ENCODE measurements at regions not wholly inside any gene's neighbourhood (a gene's known extent, or its start where the extent isn't known, plus 50 kb on each side); places are given as distances from the start of the nearest gene placed in this dataset.

DNA sequence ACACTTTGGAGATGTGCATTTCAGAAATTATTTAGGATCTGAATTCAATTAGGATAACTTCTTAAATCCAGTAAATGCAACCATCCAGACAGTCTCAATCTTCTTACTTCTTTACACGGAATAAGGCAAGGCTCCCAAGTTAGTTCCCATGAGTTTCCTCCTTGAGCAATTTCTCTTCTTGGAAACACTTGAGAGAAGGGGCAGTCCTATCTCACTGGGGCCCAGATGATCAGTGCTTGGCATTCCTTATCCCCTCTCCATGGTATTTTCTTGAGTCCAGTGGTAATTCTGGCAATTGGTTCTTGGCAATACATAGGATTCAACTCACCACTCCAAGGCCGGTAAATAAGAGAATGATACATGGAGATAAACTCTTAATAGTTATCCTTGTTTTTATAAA is 87.1 kb upstream of the PTHLH start:
- Histone ChIP-seq H4K20me1 (ENCODE audit: insufficient read depth) (no peaks in the 10 kb centered on the region), H3K4me3 (ENCODE audit: low read depth in 2 of 2, low read length in 1 of 2) (no peak overlapping the region), H3K79me2 (ENCODE audit: insufficient read depth) (no peaks in the 10 kb centered on the region), H3K4me1 (ENCODE audit: control insufficient read depth in 1 of 2, insufficient read depth in 2 of 2, low read depth in 1 of 2, low read length in 1 of 2) (no peaks in the 10 kb centered on the region), H3F3A (replicated peaks; ENCODE audit: insufficient read depth) (no peaks in the 10 kb centered on the region), H3K27me3 (ENCODE audit: insufficient read depth) (no peaks in the 10 kb centered on the region), H3K36me3 (replicated peaks in 1 of 2; ENCODE audit: control insufficient read depth in 1 of 2, insufficient read depth in 2 of 2, low read length in 1 of 2) (no peaks in the 10 kb centered on the region), H3K27ac (ENCODE audit: low read depth in 2 of 2, low read length in 1 of 2) (peak overlapping the region in 1 of 2 experiments; percentile 16; a peak in 2 of 4 replicates), H3K9ac (no peak overlapping the region), H3K4me2 (no peak overlapping the region), H3K9me2 (no peaks in the 10 kb centered on the region), H2AFZ (ENCODE audit: low read depth) (no peak overlapping the region), H3K9me3 (no peaks in the 10 kb centered on the region)
- CTCF ChIA-PET, result no interaction called here
- DNase-seq, result no peak
- TF ChIP-seq, protein P1, sequence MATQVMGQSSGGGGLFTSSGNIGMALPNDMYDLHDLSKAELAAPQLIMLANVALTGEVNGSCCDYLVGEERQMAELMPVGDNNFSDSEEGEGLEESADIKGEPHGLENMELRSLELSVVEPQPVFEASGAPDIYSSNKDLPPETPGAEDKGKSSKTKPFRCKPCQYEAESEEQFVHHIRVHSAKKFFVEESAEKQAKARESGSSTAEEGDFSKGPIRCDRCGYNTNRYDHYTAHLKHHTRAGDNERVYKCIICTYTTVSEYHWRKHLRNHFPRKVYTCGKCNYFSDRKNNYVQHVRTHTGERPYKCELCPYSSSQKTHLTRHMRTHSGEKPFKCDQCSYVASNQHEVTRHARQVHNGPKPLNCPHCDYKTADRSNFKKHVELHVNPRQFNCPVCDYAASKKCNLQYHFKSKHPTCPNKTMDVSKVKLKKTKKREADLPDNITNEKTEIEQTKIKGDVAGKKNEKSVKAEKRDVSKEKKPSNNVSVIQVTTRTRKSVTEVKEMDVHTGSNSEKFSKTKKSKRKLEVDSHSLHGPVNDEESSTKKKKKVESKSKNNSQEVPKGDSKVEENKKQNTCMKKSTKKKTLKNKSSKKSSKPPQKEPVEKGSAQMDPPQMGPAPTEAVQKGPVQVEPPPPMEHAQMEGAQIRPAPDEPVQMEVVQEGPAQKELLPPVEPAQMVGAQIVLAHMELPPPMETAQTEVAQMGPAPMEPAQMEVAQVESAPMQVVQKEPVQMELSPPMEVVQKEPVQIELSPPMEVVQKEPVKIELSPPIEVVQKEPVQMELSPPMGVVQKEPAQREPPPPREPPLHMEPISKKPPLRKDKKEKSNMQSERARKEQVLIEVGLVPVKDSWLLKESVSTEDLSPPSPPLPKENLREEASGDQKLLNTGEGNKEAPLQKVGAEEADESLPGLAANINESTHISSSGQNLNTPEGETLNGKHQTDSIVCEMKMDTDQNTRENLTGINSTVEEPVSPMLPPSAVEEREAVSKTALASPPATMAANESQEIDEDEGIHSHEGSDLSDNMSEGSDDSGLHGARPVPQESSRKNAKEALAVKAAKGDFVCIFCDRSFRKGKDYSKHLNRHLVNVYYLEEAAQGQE (IDR thresholded peaks at IDR 0.05; ENCODE audit: low read depth, low read length), result peak; percentile 81
- TF ChIP-seq, protein P2, sequence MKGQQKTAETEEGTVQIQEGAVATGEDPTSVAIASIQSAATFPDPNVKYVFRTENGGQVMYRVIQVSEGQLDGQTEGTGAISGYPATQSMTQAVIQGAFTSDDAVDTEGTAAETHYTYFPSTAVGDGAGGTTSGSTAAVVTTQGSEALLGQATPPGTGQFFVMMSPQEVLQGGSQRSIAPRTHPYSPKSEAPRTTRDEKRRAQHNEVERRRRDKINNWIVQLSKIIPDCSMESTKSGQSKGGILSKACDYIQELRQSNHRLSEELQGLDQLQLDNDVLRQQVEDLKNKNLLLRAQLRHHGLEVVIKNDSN (IDR thresholded peaks at IDR 0.05; ENCODE audit: borderline replicate concordance, low read depth), result no peak
- TF ChIP-seq PBX3 (IDR thresholded peaks at IDR 0.05), result no peak
- TF ChIP-seq RCOR1 (IDR thresholded peaks at IDR 0.05; ENCODE audit: low read length), result no peak
- 71% methylated on average over 2 of the region's 2 CpGs for WGBS (ENCODE audit: low lambda C conversion rate)
- POLR2A ChIA-PET, result no interaction called here

- no peaks in the 10 kb centered on the region for H3K9me2 ChIP-seq
- no peaks in the 10 kb centered on the region for H3K4me1 ChIP-seq (ENCODE audit: control insufficient read depth in 1 of 2, insufficient read depth in 2 of 2, low read depth in 1 of 2, low read length in 1 of 2)
- 97% methylated on average over 6 of the region's 6 CpGs for WGBS (ENCODE audit: low lambda C conversion rate)
- CTCF ChIA-PET, result no interaction called here
- no peaks in the 10 kb centered on the region for H4K20me1 ChIP-seq (ENCODE audit: insufficient read depth)
- no peak overlapping the region for H2AFZ ChIP-seq (ENCODE audit: low read depth)
- H3K9me3 ChIP-seq, result no peaks in the 10 kb centered on the region
- H3K27ac ChIP-seq (ENCODE audit: low read depth in 2 of 2, low read length in 1 of 2), result no peak overlapping the region
- no peaks in the 10 kb centered on the region for H3K36me3 ChIP-seq (replicated peaks in 1 of 2; ENCODE audit: control insufficient read depth in 1 of 2, insufficient read depth in 2 of 2, low read length in 1 of 2)
- H3K9ac ChIP-seq, result no peak overlapping the region
- H3F3A ChIP-seq (replicated peaks; ENCODE audit: insufficient read depth), result no peaks in the 10 kb centered on the region
- POLR2A ChIA-PET, result no interaction called here
- H3K27me3 ChIP-seq (ENCODE audit: insufficient read depth), result no peaks in the 10 kb centered on the region
- no peaks in the 10 kb centered on the region for H3K79me2 ChIP-seq (ENCODE audit: insufficient read depth)
- no peak for DNase-seq
- H3K4me2 ChIP-seq, result no peak overlapping the region
- no peak overlapping the region for H3K4me3 ChIP-seq (ENCODE audit: low read depth in 2 of 2, low read length in 1 of 2)
- TF ChIP-seq TCF12 (IDR thresholded peaks at IDR 0.05) (no peak), MXI1 (IDR thresholded peaks at IDR 0.05; ENCODE audit: low read depth, low read length) (no peak), RXRA (IDR thresholded peaks at IDR 0.05; ENCODE audit: borderline replicate concordance, low read depth) (no peak), FOSL2 (IDR thresholded peaks at IDR 0.05; ENCODE audit: borderline replicate concordance, low read depth) (no peak)
- TF ChIP-seq, protein P2 (IDR thresholded peaks at IDR 0.05; ENCODE audit: borderline replicate concordance, low read depth), result no peak
Measured at GRCh38 chr12:28060871-28061270, 88.3 kb upstream of the PTHLH start.
